ENCODE measurements at regions not wholly inside any gene's neighbourhood (a gene's known extent, or its start where the extent isn't known, plus 50 kb on each side); places are given as distances from the start of the nearest gene placed in this dataset.

GRCh38 chr19:20315543-20315942, 148.5 kb downstream of the ZNF486 start:
- TF ChIP-seq, protein P1, sequence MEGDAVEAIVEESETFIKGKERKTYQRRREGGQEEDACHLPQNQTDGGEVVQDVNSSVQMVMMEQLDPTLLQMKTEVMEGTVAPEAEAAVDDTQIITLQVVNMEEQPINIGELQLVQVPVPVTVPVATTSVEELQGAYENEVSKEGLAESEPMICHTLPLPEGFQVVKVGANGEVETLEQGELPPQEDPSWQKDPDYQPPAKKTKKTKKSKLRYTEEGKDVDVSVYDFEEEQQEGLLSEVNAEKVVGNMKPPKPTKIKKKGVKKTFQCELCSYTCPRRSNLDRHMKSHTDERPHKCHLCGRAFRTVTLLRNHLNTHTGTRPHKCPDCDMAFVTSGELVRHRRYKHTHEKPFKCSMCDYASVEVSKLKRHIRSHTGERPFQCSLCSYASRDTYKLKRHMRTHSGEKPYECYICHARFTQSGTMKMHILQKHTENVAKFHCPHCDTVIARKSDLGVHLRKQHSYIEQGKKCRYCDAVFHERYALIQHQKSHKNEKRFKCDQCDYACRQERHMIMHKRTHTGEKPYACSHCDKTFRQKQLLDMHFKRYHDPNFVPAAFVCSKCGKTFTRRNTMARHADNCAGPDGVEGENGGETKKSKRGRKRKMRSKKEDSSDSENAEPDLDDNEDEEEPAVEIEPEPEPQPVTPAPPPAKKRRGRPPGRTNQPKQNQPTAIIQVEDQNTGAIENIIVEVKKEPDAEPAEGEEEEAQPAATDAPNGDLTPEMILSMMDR (IDR thresholded peaks at IDR 0.05), result no peak
- TF ChIP-seq POLR2A (IDR thresholded peaks at IDR 0.05), result no peak
- TF ChIP-seq EP300 (IDR thresholded peaks at IDR 0.05), result no peak

Data from ovary (tissue), 3 donors.